ENCODE measurements at regions not wholly inside any gene's neighbourhood (a gene's known extent, or its start where the extent isn't known, plus 50 kb on each side); places are given as distances from the start of the nearest gene placed in this dataset.

GRCh38 chr4:60463857-60464502 is 736.1 kb upstream of the ADGRL3 start:
- no peak for TF ChIP-seq CTCF (IDR thresholded peaks at IDR 0.05)
- TF ChIP-seq EP300 (IDR thresholded peaks at IDR 0.05) = no peak
